ENCODE measurements at regions not wholly inside any gene's neighbourhood (a gene's known extent, or its start where the extent isn't known, plus 50 kb on each side); places are given as distances from the start of the nearest gene placed in this dataset.

- H3K4me1 ChIP-seq, result no peaks in the 10 kb centered on the region
- no peak overlapping the region for H3K4me3 ChIP-seq
- no peak for TF ChIP-seq CTCF (IDR thresholded peaks at IDR 0.05)
- DNase-seq, result no peak
- no peak overlapping the region for H3K9ac ChIP-seq (ENCODE audit: low read depth in 2 of 2, low read length in 2 of 2)
- intact Hi-C loops (cut with DNase I), result no loop called here
- H3K27me3 ChIP-seq, result no peaks in the 10 kb centered on the region
- no peaks in the 10 kb centered on the region for H3K9me3 ChIP-seq
- no peaks in the 10 kb centered on the region for H3K36me3 ChIP-seq
- no peak overlapping the region for H3K27ac ChIP-seq
These were observed 817.8 kb downstream of the GALC start for GRCh38 chr14:87175175-87175574.

GRCh38 chr14:87171141-87171540, 821.8 kb downstream of the GALC start:
- Histone ChIP-seq H3K9me3 (no peaks in the 10 kb centered on the region), H3K4me1 (no peaks in the 10 kb centered on the region), H3K27ac (no peak overlapping the region), H3K27me3 (no peaks in the 10 kb centered on the region), H3K36me3 (no peaks in the 10 kb centered on the region), H3K9ac (ENCODE audit: low read depth in 2 of 2, low read length in 2 of 2) (no peak overlapping the region), H3K4me3 (no peak overlapping the region)
- intact Hi-C loops (cut with DNase I), result no loop called here
- DNase-seq, result no peak
- no peak for TF ChIP-seq CTCF (IDR thresholded peaks at IDR 0.05)

GRCh38 chr14:87170179-87170578, 822.8 kb downstream of the GALC start:
- no peaks in the 10 kb centered on the region for H3K9me3 ChIP-seq
- no peaks in the 10 kb centered on the region for H3K4me1 ChIP-seq
- no peak overlapping the region for H3K9ac ChIP-seq (ENCODE audit: low read depth in 2 of 2, low read length in 2 of 2)
- no peak overlapping the region for H3K4me3 ChIP-seq
- no peaks in the 10 kb centered on the region for H3K27me3 ChIP-seq
- H3K27ac ChIP-seq, result no peak overlapping the region
- no peak for DNase-seq
- no peaks in the 10 kb centered on the region for H3K36me3 ChIP-seq
- intact Hi-C loops (cut with DNase I), result no loop called here
- no peak for TF ChIP-seq CTCF (IDR thresholded peaks at IDR 0.05)

GRCh38 chr14:87169362-87169761, 823.6 kb downstream of the GALC start:
- no peak for DNase-seq
- Histone ChIP-seq H3K4me1 (no peaks in the 10 kb centered on the region), H3K9me3 (no peaks in the 10 kb centered on the region), H3K9ac (ENCODE audit: low read depth in 2 of 2, low read length in 2 of 2) (no peak overlapping the region), H3K27ac (no peak overlapping the region), H3K27me3 (no peaks in the 10 kb centered on the region), H3K4me3 (no peak overlapping the region), H3K36me3 (no peaks in the 10 kb centered on the region)
- TF ChIP-seq CTCF (IDR thresholded peaks at IDR 0.05), result no peak
- intact Hi-C loops (cut with DNase I), result no loop called here

GRCh38 chr14:87161502-87161901, 831.5 kb downstream of the GALC start:
- no peaks in the 10 kb centered on the region for H3K36me3 ChIP-seq

More at GRCh38 chr14:87161502-87161901, 831.5 kb downstream of the GALC start:
- Histone ChIP-seq H3K27ac (no peak overlapping the region), H3K4me3 (no peak overlapping the region), H3K9me3 (no peaks in the 10 kb centered on the region), H3K9ac (ENCODE audit: low read depth in 2 of 2, low read length in 2 of 2) (no peak overlapping the region), H3K4me1 (no peaks in the 10 kb centered on the region), H3K27me3 (no peaks in the 10 kb centered on the region)
- no peak for DNase-seq
- TF ChIP-seq CTCF (IDR thresholded peaks at IDR 0.05), result no peak
- intact Hi-C loops (cut with DNase I), result no loop called here

Data from colonic mucosa (tissue), 4 donors.